Lung (tissue), 11 donors: ENCODE measurements at regions not wholly inside any gene's neighbourhood (a gene's known extent, or its start where the extent isn't known, plus 50 kb on each side); places are given as distances from the start of the nearest gene placed in this dataset.

Experiments used
- ATAC-seq: fragments of 200-7000 bp; cut with Tn5 transposase; one replicate; pipeline ENCODE4 v1.9.1; 2020; ENCODE audit warnings: moderate number of reproducible peaks; ENCODE audit not compliant: insufficient read depth, low FRiP score
- DNase-seq, 3 donors: peaks; one replicate each; pipeline ENCODE4 v3.0.0-alpha.2; 2013 to 2017
- H3K27ac ChIP-seq, 2 donors: one replicate each; pipeline ENCODE4 v1.5.1; 2013; ENCODE audit warnings: mild to moderate bottlenecking in 2 of 2, moderate library complexity in 2 of 2, control low read depth in 1 of 2, inconsistent platforms in 1 of 2, low read depth in 1 of 2, low read length in 1 of 2
- H3K27me3 ChIP-seq, 3 donors: one replicate each; pipeline ENCODE4 v1.5.1; 2013; ENCODE audit warnings: low read length in 2 of 3; ENCODE audit not compliant: control insufficient read depth in 3 of 3, insufficient read depth in 3 of 3
- H3K36me3 ChIP-seq, 4 donors: one replicate each; pipeline ENCODE4 v1.5.1; 2013; ENCODE audit warnings: low read length in 4 of 4, mild to moderate bottlenecking in 1 of 4, moderate library complexity in 1 of 4; ENCODE audit not compliant: control insufficient read depth in 4 of 4, insufficient read depth in 4 of 4
- H3K4me1 ChIP-seq, 5 donors: one replicate each; pipeline ENCODE4 v1.5.1; 2013; ENCODE audit warnings: low read length in 5 of 5, mild to moderate bottlenecking in 2 of 5, moderate library complexity in 1 of 5; ENCODE audit not compliant: control insufficient read depth in 5 of 5, insufficient read depth in 5 of 5
- H3K4me3 ChIP-seq: one replicate; pipeline ENCODE4 v1.5.1; 2013; ENCODE audit warnings: mild to moderate bottlenecking, control low read depth, moderate library complexity
- H3K9ac ChIP-seq, 2 donors: one replicate each; pipeline ENCODE4 v1.5.1; 2013; ENCODE audit warnings: low read length in 2 of 2, control low read depth in 1 of 2; ENCODE audit not compliant: insufficient read depth in 1 of 2
- H3K9me3 ChIP-seq, 4 donors: one replicate each; pipeline ENCODE4 v1.5.1; 2013; ENCODE audit warnings: low read length in 3 of 4, mild to moderate bottlenecking in 1 of 4, moderate library complexity in 1 of 4; ENCODE audit not compliant: control insufficient read depth in 4 of 4, insufficient read depth in 3 of 4
- CTCF ChIP-seq: IDR thresholded peaks from 2 replicates; pipeline ENCODE4 v1.5.1; 2012; ENCODE audit warnings: mild to moderate bottlenecking; ENCODE audit errors: control extremely low read depth, extremely low read depth
- whole genome bisulfite sequencing, 2 donors: extraction: QIAGEN DNeasy Blood & Tissue Kit; methylation state at CpG; one replicate each; pipeline ENCODE4 v1.1.7; 2013; 5-methylcytosine and 5-hydroxymethylcytosine counted together
- donor health status: control.
- donor health status: control.
- donor health status: Bipolar disorder and iron deficiency.
- donor health status: healthy.
- donor health status: DM: yes; HTN: yes; CAD: no.

- no peak overlapping the region for H3K4me3 ChIP-seq
- WGBS, 2 donors: 72 to 82% methylated on average over 7 of the region's 7 CpGs
- DNase-seq: no peak
These were observed 437.0 kb upstream of the ETAA1 start for GRCh38 chr2:66960161-66960560.

GRCh38 chr2:66962716-66963115, 434.4 kb upstream of the ETAA1 start:
- TF ChIP-seq CTCF: no peak
- no peak overlapping the region for H3K4me3 ChIP-seq
- no peaks in the 10 kb centered on the region for H3K27me3 ChIP-seq
- WGBS, 2 donors: 53 to 63% methylated on average over 3 of the region's 3 CpGs
- peaks cover 0 to 22% (median 5%) of the 10 kb centered on the region in 5 donors for H3K4me1 ChIP-seq
- H3K36me3 ChIP-seq: no peaks in the 10 kb centered on the region
- no peak overlapping the region for H3K9ac ChIP-seq
- H3K27ac ChIP-seq: no peak overlapping the region
- DNase-seq (peak in 2 of 3 donors; percentile 52 to 53), ATAC-seq (no peak)
- H3K9me3 ChIP-seq: no peaks in the 10 kb centered on the region

More at GRCh38 chr2:66960161-66960560, 437.0 kb upstream of the ETAA1 start:
- peaks cover 0 to 26% (median 5%) of the 10 kb centered on the region in 5 donors for H3K4me1 ChIP-seq
- H3K36me3 ChIP-seq: no peaks in the 10 kb centered on the region
- H3K27me3 ChIP-seq: no peaks in the 10 kb centered on the region
- no peak for ATAC-seq
- TF ChIP-seq CTCF: no peak
- no peak overlapping the region for H3K9ac ChIP-seq
- no peaks in the 10 kb centered on the region for H3K9me3 ChIP-seq
- H3K27ac ChIP-seq: no peak overlapping the region

- no peak for TF ChIP-seq CTCF
- 68 to 79% methylated on average over 3 of the region's 3 CpGs for WGBS, 2 donors
- Histone ChIP-seq H3K36me3 (no peaks in the 10 kb centered on the region), H3K27ac (no peak overlapping the region), H3K4me3 (no peak overlapping the region), H3K27me3 (no peaks in the 10 kb centered on the region), H3K9me3 (no peaks in the 10 kb centered on the region), H3K4me1 (peaks cover 0 to 22% (median 5%) of the 10 kb centered on the region in 5 donors), H3K9ac (no peak overlapping the region)
- ATAC-seq (no peak), DNase-seq (no peak)
These were observed 430.5 kb upstream of the ETAA1 start for GRCh38 chr2:66966631-66967030.

- H3K36me3 ChIP-seq: no peaks in the 10 kb centered on the region
- H3K27ac ChIP-seq: no peak overlapping the region
- H3K27me3 ChIP-seq: no peaks in the 10 kb centered on the region
- no peak overlapping the region for H3K4me3 ChIP-seq
- TF ChIP-seq CTCF: no peak
- H3K9ac ChIP-seq: no peak overlapping the region
- WGBS, 2 donors: 83 to 92% methylated on average over 3 of the region's 3 CpGs
- H3K9me3 ChIP-seq: no peaks in the 10 kb centered on the region
- DNase-seq (no peak), ATAC-seq (no peak)
- peaks cover 0 to 6% (median 0%) of the 10 kb centered on the region in 5 donors for H3K4me1 ChIP-seq
These were observed 428.2 kb upstream of the ETAA1 start for GRCh38 chr2:66968946-66969345.
